ENCODE measurements at regions not wholly inside any gene's neighbourhood (a gene's known extent, or its start where the extent isn't known, plus 50 kb on each side); places are given as distances from the start of the nearest gene placed in this dataset.

DNA sequence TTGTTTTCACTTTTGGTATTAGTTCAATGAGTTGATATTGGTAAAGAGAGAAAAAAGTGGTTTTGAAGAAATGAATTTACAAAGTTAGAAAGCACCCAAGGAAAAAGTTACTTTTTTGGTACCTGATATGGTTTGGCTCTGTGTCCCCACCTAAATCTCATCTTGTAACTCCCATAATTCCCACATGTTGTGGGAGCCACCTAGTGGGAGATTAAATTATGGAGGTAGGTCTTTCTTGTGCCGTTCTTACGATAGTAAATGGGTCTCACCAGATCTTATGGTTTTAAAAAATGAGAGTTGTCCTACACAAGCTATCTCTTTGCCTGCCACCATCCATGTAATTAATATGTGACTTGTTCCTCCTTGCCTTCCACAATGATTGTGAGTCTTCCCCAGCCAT, 965.6 kb upstream of the NRXN1 start:
- no peak for TF ChIP-seq POLR2AphosphoS5 (IDR thresholded peaks at IDR 0.05; ENCODE audit: low read depth, low read length)
- TF ChIP-seq POLR2A (IDR thresholded peaks at IDR 0.05; ENCODE audit: low read depth, low read length), result no peak
- TF ChIP-seq TAF1 (IDR thresholded peaks at IDR 0.05; ENCODE audit: low read depth, low read length), result no peak
- no peak for TF ChIP-seq PAX5 (IDR thresholded peaks at IDR 0.05; ENCODE audit: insufficient read depth, low read length, severe bottlenecking)

All from GM12891 (cell line).